SKM-1 treated with dmso at 0.1 percent for 144 hours (cell line): ENCODE measurements at regions not wholly inside any gene's neighbourhood (a gene's known extent, or its start where the extent isn't known, plus 50 kb on each side); places are given as distances from the start of the nearest gene placed in this dataset.
"Not testable (repeated sequence)": the region's sequence is repeated elsewhere in the genome, so short reads cannot be mapped to it uniquely, and the experiment has no call there.

Source experiments
- DNase-seq: peaks from one replicate; lab custom pipeline; 2025; ENCODE audit not compliant: unreplicated experiment; lab: John Stamatoyannopoulos, UW

DNA sequence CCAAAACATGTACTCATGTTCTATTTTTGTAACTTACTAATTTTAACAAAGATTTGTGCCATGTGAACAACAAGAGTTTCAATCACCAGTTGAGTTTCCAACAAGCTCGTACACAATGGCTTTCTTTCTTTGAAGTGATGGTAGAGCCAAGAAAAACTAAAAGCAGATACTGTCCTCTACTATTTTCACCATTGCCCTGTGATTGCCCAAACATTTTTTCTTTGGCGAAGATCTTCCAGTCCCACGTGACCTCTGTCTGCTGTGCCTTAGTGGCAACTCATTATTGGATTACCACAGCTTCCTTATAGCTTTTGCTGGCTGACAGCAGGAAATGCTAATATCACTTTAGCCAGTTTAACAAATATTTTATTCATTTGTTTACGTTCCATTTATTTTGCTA lies 1147.1 kb downstream of the STIM2 start:
- DNase-seq = no peak

GRCh38 chr4:28009541-28009940 lies 1148.9 kb downstream of the STIM2 start:
- DNase-seq = no peak

- no peak for DNase-seq
These were observed 1150.1 kb downstream of the STIM2 start for GRCh38 chr4:28010577-28011240.

DNA sequence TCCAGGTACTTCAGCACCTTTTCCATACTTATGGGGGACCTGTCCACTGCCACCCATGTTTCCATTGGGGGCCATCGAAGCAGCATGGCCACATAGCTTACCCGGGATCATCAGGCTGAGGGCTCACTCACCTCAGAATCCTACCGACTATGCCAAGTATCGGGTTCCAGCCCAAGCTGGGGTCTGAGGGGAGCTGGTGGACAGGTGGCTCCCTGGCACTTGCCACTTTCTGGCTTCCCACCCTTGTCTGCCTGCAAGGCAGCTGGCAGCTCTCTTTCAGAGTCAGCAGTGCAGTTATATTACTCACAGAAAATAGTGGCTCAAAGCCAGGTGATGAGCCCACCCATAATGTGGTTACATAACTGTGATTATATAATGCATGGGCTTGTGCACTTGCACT lies 1153.8 kb downstream of the STIM2 start:
- no peak for DNase-seq

GRCh38 chr4:28015996-28016395 lies 1155.4 kb downstream of the STIM2 start:
- no peak for DNase-seq

DNA sequence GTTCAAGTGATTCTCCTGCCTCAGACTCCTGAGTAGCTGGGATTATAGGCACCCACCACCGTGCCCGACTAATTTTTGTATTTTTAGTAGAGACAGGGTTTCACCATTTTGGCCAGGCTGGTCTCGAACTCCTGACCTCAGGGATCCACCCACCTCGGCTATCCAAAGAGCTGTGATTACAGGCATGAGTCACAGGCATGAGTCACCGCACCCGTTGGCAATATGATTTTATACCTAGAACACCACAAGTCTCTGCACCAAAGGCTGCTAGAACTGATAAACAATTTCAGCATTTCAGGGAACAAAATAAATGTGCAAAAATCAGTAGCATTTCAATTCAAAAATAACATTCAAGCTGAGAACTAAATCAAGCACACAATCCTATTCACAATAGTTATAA lies 1177.6 kb downstream of the STIM2 start:
- DNase-seq = not testable (repeated sequence)

GRCh38 chr4:28062562-28062961 lies 1201.9 kb downstream of the STIM2 start:
- DNase-seq = no peak

- no peak for DNase-seq
These were observed 1213.4 kb downstream of the STIM2 start for GRCh38 chr4:28073860-28074555.

DNA sequence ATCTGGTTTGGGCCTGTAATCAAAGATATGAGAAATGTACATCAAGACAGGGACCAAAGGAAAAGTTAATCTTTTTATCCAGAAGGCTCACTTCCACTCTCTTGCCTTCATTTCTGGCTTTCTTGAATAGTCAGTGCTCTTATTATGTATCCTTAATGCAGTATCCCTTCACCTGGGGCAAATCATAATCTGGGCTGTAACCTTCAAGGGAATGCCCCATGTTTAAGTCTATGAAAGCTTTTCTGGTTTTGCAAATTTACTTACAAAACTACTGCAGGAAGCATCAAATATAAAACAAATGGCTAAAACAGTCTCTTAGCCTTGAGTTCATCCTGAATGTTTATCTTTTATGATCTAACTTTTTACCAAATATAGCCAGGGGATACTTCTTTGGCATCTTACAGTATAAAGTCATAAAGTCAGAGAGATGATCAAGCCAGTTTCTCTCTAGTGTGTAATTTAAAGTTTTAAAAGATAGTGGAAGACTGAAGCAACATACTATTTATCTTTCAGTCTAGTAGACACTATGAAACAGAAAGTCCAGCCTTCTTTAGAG lies 1214.8 kb downstream of the STIM2 start:
- no peak for DNase-seq

DNA sequence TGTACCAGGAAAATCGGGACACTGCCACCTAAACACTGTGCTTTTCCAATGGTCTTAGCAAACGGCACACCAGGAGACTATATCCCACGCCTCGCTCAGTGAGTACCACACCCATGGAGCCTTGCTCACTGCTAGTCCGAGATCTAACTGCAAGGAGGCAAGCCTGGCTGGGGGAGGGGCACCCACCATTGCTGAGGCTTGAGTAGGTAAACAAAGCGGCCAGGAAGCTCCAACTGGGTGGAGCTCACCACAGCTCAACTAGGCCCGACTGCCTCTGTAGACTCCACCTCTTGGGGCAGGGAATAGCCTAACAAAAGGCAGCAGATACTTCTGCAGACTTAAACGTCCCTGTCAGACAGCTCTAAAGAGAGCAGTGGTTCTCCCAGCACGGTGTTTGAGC lies 1216.6 kb downstream of the STIM2 start:
- not testable (repeated sequence) for DNase-seq

- DNase-seq = no peak
These were observed 1222.2 kb downstream of the STIM2 start for GRCh38 chr4:28082686-28083390.

GRCh38 chr4:28092610-28093009 lies 1232.0 kb downstream of the STIM2 start:
- no peak for DNase-seq

DNA sequence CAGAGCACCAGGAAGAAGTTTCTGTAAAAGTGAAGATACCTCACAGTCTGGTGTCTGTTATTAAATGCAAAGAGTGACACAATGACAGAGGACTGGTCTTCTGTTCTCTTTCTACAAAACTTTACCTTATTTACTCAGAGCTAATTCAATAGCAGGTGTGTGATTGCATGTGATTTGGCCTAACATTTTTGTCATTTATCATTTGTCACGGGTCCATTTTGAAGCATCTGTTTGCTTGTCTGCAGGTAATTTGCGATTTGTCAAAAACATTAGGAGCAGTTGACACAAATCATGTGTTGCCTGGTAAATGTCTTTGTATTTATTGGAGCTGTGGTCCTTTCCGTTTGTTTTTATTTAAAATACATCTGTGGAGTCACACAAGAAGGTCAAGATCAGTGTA lies 1232.4 kb downstream of the STIM2 start:
- DNase-seq = no peak

- no peak for DNase-seq
These were observed 1240.9 kb downstream of the STIM2 start for GRCh38 chr4:28101583-28101982.

DNA sequence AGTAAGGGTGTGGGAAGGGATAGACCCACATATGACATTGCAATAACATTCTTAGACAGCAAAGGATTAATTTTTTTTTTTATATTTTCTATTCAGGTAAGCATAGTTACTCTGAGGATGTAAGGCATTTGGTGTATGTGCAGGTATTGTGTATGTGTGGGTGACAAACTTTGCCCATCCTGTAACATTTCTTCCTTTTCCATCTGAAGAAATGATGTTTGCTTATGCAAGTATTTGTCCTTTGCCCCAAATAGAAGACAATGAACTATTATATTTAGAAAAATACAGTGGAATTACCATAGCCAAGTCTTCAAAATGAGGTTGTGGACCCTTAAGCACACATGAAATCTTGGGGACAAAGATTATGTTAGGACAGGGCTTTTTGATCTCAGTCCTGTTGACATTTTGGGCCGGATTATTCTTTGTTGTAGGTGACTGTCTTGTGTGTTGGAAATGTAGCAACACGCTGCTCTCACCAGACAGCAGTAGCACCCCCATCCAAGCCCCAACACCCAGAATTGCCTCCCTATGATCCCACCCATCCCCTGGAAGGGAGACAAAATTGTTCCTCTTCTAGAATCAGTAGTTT lies 1244.7 kb downstream of the STIM2 start:
- no peak for DNase-seq

DNA sequence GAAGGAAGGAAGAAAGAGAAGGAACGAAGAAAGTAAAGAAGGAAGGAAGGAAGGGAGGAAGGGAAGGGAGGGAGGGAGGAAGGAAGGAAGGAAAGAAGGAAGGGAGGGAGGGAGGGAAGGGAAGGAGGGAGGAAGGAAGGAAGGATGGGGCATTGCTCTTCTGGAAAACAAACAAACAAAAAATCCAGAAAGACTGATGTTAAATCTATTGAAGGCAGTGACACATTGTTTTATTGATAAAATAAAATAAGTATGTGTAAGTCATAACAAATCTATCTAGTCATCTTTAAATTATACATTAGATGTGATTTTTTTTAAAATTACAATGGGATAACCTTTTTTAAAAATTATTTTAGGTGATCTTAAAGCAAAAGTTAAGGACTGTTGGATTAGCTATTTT lies 1245.5 kb downstream of the STIM2 start:
- no peak for DNase-seq

DNA sequence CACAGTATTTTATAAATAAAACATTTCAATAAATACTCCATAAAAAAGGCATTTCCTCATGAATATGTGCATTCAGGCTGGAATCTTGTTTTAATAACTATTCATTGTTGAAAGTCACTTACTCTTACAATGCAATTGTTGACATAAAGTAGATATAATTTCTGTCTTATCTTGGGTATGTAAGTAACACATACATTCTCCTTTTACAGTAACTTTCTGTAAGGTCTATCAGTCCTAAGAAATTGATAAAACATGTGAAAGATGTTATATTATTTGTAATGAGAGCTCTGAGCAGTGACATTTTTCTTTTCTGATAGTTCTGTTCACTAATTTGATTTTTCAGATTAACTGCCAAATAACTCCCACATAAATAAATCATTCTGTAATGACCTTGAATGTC lies 1249.2 kb downstream of the STIM2 start:
- no peak for DNase-seq

GRCh38 chr4:28112691-28113335 lies 1252.2 kb downstream of the STIM2 start:
- DNase-seq = not testable (repeated sequence)

- DNase-seq = not testable (repeated sequence)
These were observed 1252.9 kb downstream of the STIM2 start for GRCh38 chr4:28113586-28113985.

DNA sequence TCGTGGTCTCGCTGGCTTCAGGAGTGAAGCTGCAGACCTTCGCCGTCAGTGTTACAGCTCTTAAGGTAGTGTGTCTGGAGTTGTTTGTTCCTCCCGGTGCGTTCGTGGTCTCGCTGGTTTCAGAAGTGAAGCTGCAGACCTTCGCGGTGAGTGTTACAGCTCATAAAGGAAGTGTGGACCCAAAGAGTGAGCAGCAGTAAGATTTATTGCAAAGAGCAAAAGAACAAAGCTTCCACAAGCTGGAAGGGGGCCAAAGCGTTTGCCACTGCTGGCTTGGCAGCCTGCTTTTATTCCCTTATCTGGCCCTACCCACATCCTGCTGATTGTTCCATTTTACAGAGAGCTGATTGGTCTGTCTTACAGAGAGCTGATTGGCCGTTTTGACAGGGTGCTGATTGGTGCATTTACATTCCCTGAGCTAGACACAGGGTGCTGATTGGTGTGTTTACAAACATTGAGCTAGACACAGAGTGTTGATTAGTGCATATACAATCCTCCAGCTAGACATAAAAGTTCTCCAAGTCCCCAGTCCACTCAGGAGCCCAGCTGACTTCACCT lies 1256.0 kb downstream of the STIM2 start:
- not testable (repeated sequence) for DNase-seq
